Heart right ventricle (tissue), 16 donors: ENCODE measurements at regions not wholly inside any gene's neighbourhood (a gene's known extent, or its start where the extent isn't known, plus 50 kb on each side); places are given as distances from the start of the nearest gene placed in this dataset.

Experiments
- ATAC-seq, 8 donors: fragments of 200-7000 bp; cut with Tn5 transposase; one replicate each; pipeline ENCODE4 v1.9.1; 2020; ENCODE audit warnings: mild to moderate bottlenecking in 8 of 8, moderate library complexity in 8 of 8, moderate number of reproducible peaks in 1 of 8
- DNase-seq, 2 donors: peaks; one replicate each; pipeline ENCODE4 v3.0.0-alpha.2; 2020
- H3K27ac ChIP-seq, 10 donors: fragments of 200-600 bp; sonication (generic) in 2 of 10; one replicate each; pipeline versions ENCODE4 v1.5.0 to v1.8.0; 2020 to 2022; ENCODE audit warnings: mild to moderate bottlenecking in 3 of 10
- H3K27me3 ChIP-seq, 7 donors: fragments of 200-600 bp; one replicate each; pipeline ENCODE4 v1.8.0; 2021 to 2022; ENCODE audit warnings: mild to moderate bottlenecking in 2 of 7
- H3K36me3 ChIP-seq, 9 donors: fragments of 200-600 bp; sonication (generic) in 1 of 9; one replicate each; pipeline versions ENCODE4 v1.5.0 to v1.8.0; 2020 to 2022; ENCODE audit warnings: mild to moderate bottlenecking in 2 of 9
- H3K4me1 ChIP-seq, 9 donors: fragments of 200-600 bp; sonication (generic) in 1 of 9; one replicate each; pipeline versions ENCODE4 v1.5.0 to v1.8.0; 2020 to 2022; ENCODE audit warnings: mild to moderate bottlenecking in 4 of 9
- H3K4me3 ChIP-seq, 10 donors: fragments of 200-600 bp; sonication (generic) in 2 of 10; one replicate each; pipeline versions ENCODE4 v1.5.0 to v1.8.0; 2020 to 2022; ENCODE audit warnings: mild to moderate bottlenecking in 7 of 10, moderate library complexity in 2 of 10
- H3K9me3 ChIP-seq, 11 donors: fragments of 200-600 bp in 10 of 11; sonication (generic) in 2 of 11; one replicate each; pipeline versions ENCODE4 v1.5.0 to v1.8.0; 2013 to 2022; ENCODE audit warnings: mild to moderate bottlenecking in 2 of 11, control low read depth in 1 of 11, moderate library complexity in 1 of 11
- WGBS, 2 donors: extraction: QIAGEN DNeasy Blood & Tissue Kit; methylation state at CpG; one replicate each; pipeline ENCODE4 v1.1.7; 2013; ENCODE audit warnings: inconsistent platforms in 1 of 2; 5-methylcytosine and 5-hydroxymethylcytosine counted together
- intact Hi-C, 10 donors: fragments of 100-400 bp; cut with DNase I; formaldehyde crosslinking; loops; one replicate each; pipeline versions ENCODE4 v1.11.1 to v1.14.2; 2022
- TF ChIP-seq, protein P1 (sequence below), 9 donors: fragments of 200-600 bp; sonication (generic) in 2 of 9; IDR thresholded peaks; one replicate each; pipeline versions ENCODE4 v1.5.0 to v1.8.0; 2021 to 2022; ENCODE audit warnings: antibody characterized with exemption in 9 of 9, mild to moderate bottlenecking in 5 of 9, moderate library complexity in 1 of 9
- donor health status: Arrhythmogenic right ventricular cardiomyopathy.
- donor health status: ischemic (EF 13 %, LVEDD 7.1; RV severe dilation, severe dysfunction).
- donor health status: healthy with polysubstance abuse.
- donor health status: DM: no; HTN: yes; CAD: no.
- donor health status: DM: no; HTN: no; CAD: no.
- donor health status: ischemic (EF 25% LVEDD 6.9; RV normal size, moderate dysfunction).
- donor health status: ischemic (EF 25% LVEDD 5.7; RV mildly dilated, moderate dysfunction).
- donor health status: healthy.
- donor health status: DM: yes; HTN: yes; CAD: no.
- donor health status: Ischemic cardiomyopathy.
- donor health status: ischemic (EF 35%, LVEDD 5.7; RV mildly dilated, moderate dysfunction).
- donor health status: nonischemic (EF 11% LVEDD 7.7; RV severe dilation, severe dysfunction).
- donor health status: DM: yes; HTN: yes; CAD: no.
- donor health status: PGD.
- donor health status: ischemic (EF 29% LVEDD 5.4; RV normal size, mild dysfunction).
- donor health status: nonischemic (EF 23%, LVEDD 6.1; RV moderate dilation, normal function).

DNA sequence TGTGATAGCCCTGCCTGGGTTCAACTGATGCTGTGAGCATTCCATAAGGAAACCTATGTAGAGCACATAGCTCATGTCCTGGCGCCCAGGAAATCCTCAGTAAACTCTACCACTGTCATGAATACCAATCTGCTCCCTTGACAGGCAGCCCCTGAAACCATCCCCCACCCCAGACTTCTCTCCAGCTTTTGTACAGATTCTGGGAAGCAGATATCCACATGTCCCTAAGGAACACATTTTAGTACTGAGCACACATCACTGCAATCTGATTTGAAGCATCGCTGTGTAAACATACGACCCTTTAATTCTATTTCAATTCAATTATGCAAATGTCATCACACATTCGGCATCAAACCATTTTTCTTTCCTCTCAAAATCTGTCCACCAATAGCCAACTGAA lies 89.5 kb upstream of the FSTL4 start:
- 82 to 83% methylated on average over 4 of the region's 4 CpGs for WGBS, 2 donors
- ATAC-seq: no peak
- peaks cover 0 to 3% (median 0%) of the 10 kb centered on the region in 7 donors for H3K27me3 ChIP-seq
- no peaks in the 10 kb centered on the region for H3K36me3 ChIP-seq
- H3K9me3 ChIP-seq: no peaks in the 10 kb centered on the region
- no peak for DNase-seq
- no peak overlapping the region for H3K27ac ChIP-seq
- H3K4me3 ChIP-seq: no peak overlapping the region
- no peaks in the 10 kb centered on the region for H3K4me1 ChIP-seq
- intact Hi-C loops: no loop called here
- TF ChIP-seq, protein P1, sequence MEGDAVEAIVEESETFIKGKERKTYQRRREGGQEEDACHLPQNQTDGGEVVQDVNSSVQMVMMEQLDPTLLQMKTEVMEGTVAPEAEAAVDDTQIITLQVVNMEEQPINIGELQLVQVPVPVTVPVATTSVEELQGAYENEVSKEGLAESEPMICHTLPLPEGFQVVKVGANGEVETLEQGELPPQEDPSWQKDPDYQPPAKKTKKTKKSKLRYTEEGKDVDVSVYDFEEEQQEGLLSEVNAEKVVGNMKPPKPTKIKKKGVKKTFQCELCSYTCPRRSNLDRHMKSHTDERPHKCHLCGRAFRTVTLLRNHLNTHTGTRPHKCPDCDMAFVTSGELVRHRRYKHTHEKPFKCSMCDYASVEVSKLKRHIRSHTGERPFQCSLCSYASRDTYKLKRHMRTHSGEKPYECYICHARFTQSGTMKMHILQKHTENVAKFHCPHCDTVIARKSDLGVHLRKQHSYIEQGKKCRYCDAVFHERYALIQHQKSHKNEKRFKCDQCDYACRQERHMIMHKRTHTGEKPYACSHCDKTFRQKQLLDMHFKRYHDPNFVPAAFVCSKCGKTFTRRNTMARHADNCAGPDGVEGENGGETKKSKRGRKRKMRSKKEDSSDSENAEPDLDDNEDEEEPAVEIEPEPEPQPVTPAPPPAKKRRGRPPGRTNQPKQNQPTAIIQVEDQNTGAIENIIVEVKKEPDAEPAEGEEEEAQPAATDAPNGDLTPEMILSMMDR (IDR thresholded peaks at IDR 0.05): no peak

DNA sequence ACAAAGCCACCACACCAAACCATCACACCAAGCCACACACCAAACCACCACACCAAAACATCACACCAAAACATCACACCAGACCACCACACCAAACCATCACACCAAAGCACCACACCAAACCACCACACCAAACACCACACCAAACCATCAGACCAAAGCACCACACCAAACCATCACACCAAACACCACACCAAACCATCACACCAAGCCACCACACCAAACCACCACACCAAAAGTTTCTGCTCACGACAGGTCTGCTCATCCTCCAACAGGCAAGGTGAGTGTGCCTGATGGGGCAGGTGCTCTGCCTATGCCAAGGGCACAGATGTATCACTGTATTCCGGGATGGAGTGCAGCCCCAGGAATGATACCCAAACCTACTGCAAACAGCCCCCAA lies 87.9 kb upstream of the FSTL4 start:
- no peak for ATAC-seq
- WGBS, 2 donors: 47 to 69% methylated on average over 2 of the region's 2 CpGs

DNA sequence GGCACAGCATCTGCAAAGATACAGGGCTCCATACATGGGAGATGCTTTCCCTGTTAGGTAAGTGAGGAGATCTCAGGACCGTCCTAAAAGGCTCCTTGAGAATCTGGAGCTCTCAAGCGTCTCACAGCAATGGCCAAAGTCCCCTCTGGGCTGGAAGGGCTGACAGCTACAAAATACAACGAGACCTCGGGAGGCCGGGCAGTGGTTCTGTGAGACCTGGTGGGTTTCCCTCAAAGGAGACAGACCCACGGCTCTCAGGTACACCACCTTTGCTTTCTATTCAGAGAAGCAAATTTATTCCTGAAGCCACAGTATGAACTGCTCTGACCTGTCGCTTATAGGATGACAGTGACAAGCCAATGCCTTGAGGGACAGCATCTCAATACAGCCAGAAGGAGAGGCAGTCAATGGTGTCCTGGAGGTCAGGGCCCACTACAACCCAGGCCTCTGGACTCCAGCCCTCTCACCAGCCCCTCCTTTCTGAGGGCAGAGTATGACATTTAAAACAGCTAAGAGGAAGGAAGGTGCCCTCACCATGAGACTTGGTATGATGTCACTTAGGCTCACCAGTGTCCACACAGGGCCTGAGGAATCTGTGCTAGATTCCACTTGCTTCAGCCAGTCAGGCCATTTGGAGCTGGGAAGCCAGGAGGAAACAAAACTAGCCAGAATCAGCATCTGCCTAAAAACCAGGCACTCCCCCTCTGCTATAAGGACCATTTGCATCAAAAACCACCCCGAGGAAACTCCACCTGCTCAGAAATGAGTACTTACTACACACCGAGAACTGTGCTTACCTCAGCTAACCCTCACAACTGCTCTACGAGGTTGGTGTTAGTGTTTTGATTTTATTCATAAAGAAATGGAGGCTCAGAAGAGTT lies 86.5 kb upstream of the FSTL4 start:
- TF ChIP-seq, protein P1 (IDR thresholded peaks at IDR 0.05): no peak
- Histone ChIP-seq H3K27ac (no peak overlapping the region), H3K36me3 (no peaks in the 10 kb centered on the region), H3K4me3 (no peak overlapping the region), H3K27me3 (peaks cover 0 to 15% (median 3%) of the 10 kb centered on the region in 7 donors), H3K4me1 (no peaks in the 10 kb centered on the region), H3K9me3 (no peaks in the 10 kb centered on the region)
- DNase-seq: no peak
- WGBS, 2 donors: 87 to 89% methylated on average over 10 of the region's 10 CpGs
- intact Hi-C loops: no loop called here
- ATAC-seq: no peak

More for the DNA sequence above, 87.9 kb upstream of the FSTL4 start:
- intact Hi-C loops: no loop called here
- TF ChIP-seq, protein P1 (IDR thresholded peaks at IDR 0.05): no peak
- Histone ChIP-seq H3K9me3 (no peaks in the 10 kb centered on the region), H3K4me1 (no peaks in the 10 kb centered on the region), H3K27me3 (peaks cover 0 to 6% (median under 1%) of the 10 kb centered on the region in 7 donors), H3K4me3 (no peak overlapping the region), H3K36me3 (no peaks in the 10 kb centered on the region), H3K27ac (no peak overlapping the region)
- no peak for DNase-seq

DNA sequence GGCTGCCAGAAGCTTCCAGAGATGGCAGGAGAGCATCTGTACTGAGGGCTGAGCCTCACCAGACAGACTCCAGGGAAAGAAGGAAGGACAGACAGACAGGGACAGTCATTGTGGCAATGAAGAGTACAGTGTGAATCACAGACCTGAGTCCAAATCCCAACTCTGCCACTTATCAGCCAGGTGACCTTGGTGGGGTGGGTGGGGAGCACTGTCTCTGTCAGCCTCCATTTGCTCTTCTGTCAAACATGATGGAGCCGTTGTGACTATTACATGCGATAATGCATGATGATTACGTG lies 85.9 kb upstream of the FSTL4 start:
- H3K4me1 ChIP-seq: no peaks in the 10 kb centered on the region
- no peak for DNase-seq
- WGBS, 2 donors: 92 to 95% methylated on average over 3 of the region's 3 CpGs
- no peak overlapping the region for H3K27ac ChIP-seq
- intact Hi-C loops: no loop called here
- H3K9me3 ChIP-seq: no peaks in the 10 kb centered on the region
- TF ChIP-seq, protein P1 (IDR thresholded peaks at IDR 0.05): no peak
- no peak overlapping the region for H3K4me3 ChIP-seq
- no peaks in the 10 kb centered on the region for H3K36me3 ChIP-seq
- ATAC-seq: no peak
- peaks cover 0 to 16% (median 3%) of the 10 kb centered on the region in 7 donors for H3K27me3 ChIP-seq
